Subcutaneous abdominal adipose tissue (tissue), 5 donors: ENCODE measurements at regions not wholly inside any gene's neighbourhood (a gene's known extent, or its start where the extent isn't known, plus 50 kb on each side); places are given as distances from the start of the nearest gene placed in this dataset.

Experiments
- H3K27ac ChIP-seq: one replicate; pipeline ENCODE4 v1.7.0; 2013; ENCODE audit warnings: low read depth, mild to moderate bottlenecking, inconsistent platforms, low read length, moderate library complexity
- H3K27me3 ChIP-seq, 5 donors: one replicate each; pipeline ENCODE4 v1.7.0; 2013; ENCODE audit warnings: low read length in 5 of 5, inconsistent platforms in 1 of 5; ENCODE audit not compliant: control insufficient read depth in 5 of 5, insufficient read depth in 4 of 5
- H3K36me3 ChIP-seq, 5 donors: one replicate each; pipeline ENCODE4 v1.7.0; 2013; ENCODE audit warnings: low read length in 5 of 5; ENCODE audit not compliant: control insufficient read depth in 5 of 5, insufficient read depth in 5 of 5
- H3K4me1 ChIP-seq, 5 donors: one replicate each; pipeline ENCODE4 v1.7.0; 2013; ENCODE audit warnings: low read length in 5 of 5, mild to moderate bottlenecking in 3 of 5, moderate library complexity in 1 of 5; ENCODE audit not compliant: control insufficient read depth in 5 of 5, insufficient read depth in 5 of 5
- H3K4me3 ChIP-seq, 5 donors: one replicate each; pipeline ENCODE4 v1.7.0; 2013; ENCODE audit warnings: low read length in 5 of 5, low read depth in 1 of 5
- H3K9ac ChIP-seq, 5 donors: one replicate each; pipeline ENCODE4 v1.7.0; 2013; ENCODE audit warnings: low read length in 5 of 5, mild to moderate bottlenecking in 4 of 5, moderate library complexity in 3 of 5
- H3K9me3 ChIP-seq, 5 donors: one replicate each; pipeline ENCODE4 v1.7.0; 2013; ENCODE audit warnings: low read length in 5 of 5; ENCODE audit not compliant: control insufficient read depth in 5 of 5
- donor health status: healthy.
- donor health status: healthy.
- donor health status: healthy.
- donor health status: healthy.
- donor health status: healthy.

GRCh38 chr10:29098423-29098822 is 190.4 kb upstream of the LYZL1 start:
- no peaks in the 10 kb centered on the region for H3K27me3 ChIP-seq
- H3K9me3 ChIP-seq, result no peaks in the 10 kb centered on the region
- peaks cover 0 to 7% (median 0%) of the 10 kb centered on the region in 5 donors for H3K4me1 ChIP-seq
- H3K36me3 ChIP-seq, result no peaks in the 10 kb centered on the region
- no peak overlapping the region for H3K9ac ChIP-seq
- no peak overlapping the region for H3K4me3 ChIP-seq
- H3K27ac ChIP-seq, result no peak overlapping the region

GRCh38 chr10:29099001-29099400 is 189.9 kb upstream of the LYZL1 start:
- no peak overlapping the region for H3K4me3 ChIP-seq

GRCh38 chr10:29099415-29099814 is 189.5 kb upstream of the LYZL1 start:
- Histone ChIP-seq H3K9me3 (no peaks in the 10 kb centered on the region), H3K27me3 (no peaks in the 10 kb centered on the region), H3K36me3 (no peaks in the 10 kb centered on the region), H3K4me1 (peaks cover 0 to 8% (median 0%) of the 10 kb centered on the region in 5 donors), H3K4me3 (no peak overlapping the region), H3K9ac (no peak overlapping the region), H3K27ac (no peak overlapping the region)

More at GRCh38 chr10:29099001-29099400, 189.9 kb upstream of the LYZL1 start:
- Histone ChIP-seq H3K36me3 (no peaks in the 10 kb centered on the region), H3K27me3 (no peaks in the 10 kb centered on the region), H3K27ac (no peak overlapping the region), H3K9me3 (no peaks in the 10 kb centered on the region), H3K9ac (no peak overlapping the region), H3K4me1 (peaks cover 0 to 7% (median 0%) of the 10 kb centered on the region in 5 donors)

- Histone ChIP-seq H3K27ac (no peak overlapping the region), H3K4me1 (peaks cover 0 to 13% (median 0%) of the 10 kb centered on the region in 5 donors), H3K4me3 (no peak overlapping the region), H3K9me3 (no peaks in the 10 kb centered on the region), H3K36me3 (no peaks in the 10 kb centered on the region), H3K9ac (no peak overlapping the region), H3K27me3 (no peaks in the 10 kb centered on the region)
These were observed 188.4 kb upstream of the LYZL1 start for GRCh38 chr10:29100505-29100904.

GRCh38 chr10:29102233-29102632 is 186.6 kb upstream of the LYZL1 start:
- no peaks in the 10 kb centered on the region for H3K36me3 ChIP-seq
- H3K9ac ChIP-seq, result no peak overlapping the region
- no peak overlapping the region for H3K27ac ChIP-seq
- peaks cover 0 to 13% (median 0%) of the 10 kb centered on the region in 5 donors for H3K4me1 ChIP-seq
- H3K9me3 ChIP-seq, result no peaks in the 10 kb centered on the region
- no peak overlapping the region for H3K4me3 ChIP-seq
- no peaks in the 10 kb centered on the region for H3K27me3 ChIP-seq

GRCh38 chr10:29102636-29103035 is 186.2 kb upstream of the LYZL1 start:
- H3K4me3 ChIP-seq, result no peak overlapping the region
- no peaks in the 10 kb centered on the region for H3K36me3 ChIP-seq
- H3K9me3 ChIP-seq, result no peaks in the 10 kb centered on the region
- H3K9ac ChIP-seq, result no peak overlapping the region
- no peaks in the 10 kb centered on the region for H3K27me3 ChIP-seq
- no peak overlapping the region for H3K27ac ChIP-seq
- peaks cover 0 to 13% (median 0%) of the 10 kb centered on the region in 5 donors for H3K4me1 ChIP-seq

- Histone ChIP-seq H3K4me3 (no peak overlapping the region), H3K36me3 (no peaks in the 10 kb centered on the region), H3K9me3 (no peaks in the 10 kb centered on the region), H3K27ac (no peak overlapping the region), H3K9ac (no peak overlapping the region), H3K4me1 (peaks cover 0 to 13% (median 0%) of the 10 kb centered on the region in 5 donors), H3K27me3 (no peaks in the 10 kb centered on the region)
These were observed 184.0 kb upstream of the LYZL1 start for GRCh38 chr10:29104661-29105399.

GRCh38 chr10:29105516-29106215 is 183.2 kb upstream of the LYZL1 start:
- Histone ChIP-seq H3K9ac (no peak overlapping the region), H3K36me3 (no peaks in the 10 kb centered on the region), H3K4me1 (peaks cover 0 to 13% (median 0%) of the 10 kb centered on the region in 5 donors), H3K27ac (no peak overlapping the region), H3K9me3 (no peaks in the 10 kb centered on the region), H3K27me3 (no peaks in the 10 kb centered on the region), H3K4me3 (no peak overlapping the region)

- Histone ChIP-seq H3K9me3 (no peaks in the 10 kb centered on the region), H3K9ac (no peak overlapping the region), H3K27ac (no peak overlapping the region), H3K27me3 (no peaks in the 10 kb centered on the region), H3K36me3 (no peaks in the 10 kb centered on the region), H3K4me3 (no peak overlapping the region), H3K4me1 (peaks cover 0 to 13% (median 0%) of the 10 kb centered on the region in 5 donors)
These were observed 182.6 kb upstream of the LYZL1 start for GRCh38 chr10:29106287-29106686.

- Histone ChIP-seq H3K36me3 (no peaks in the 10 kb centered on the region), H3K4me1 (peaks cover 0 to 6% (median 0%) of the 10 kb centered on the region in 5 donors), H3K9ac (no peak overlapping the region), H3K27me3 (no peaks in the 10 kb centered on the region), H3K4me3 (no peak overlapping the region), H3K9me3 (no peaks in the 10 kb centered on the region), H3K27ac (no peak overlapping the region)
These were observed 180.9 kb upstream of the LYZL1 start for GRCh38 chr10:29107866-29108498.
